NCI-H1417 treated with DMSO at 0.1 percent for 48 hours (cell line): ENCODE measurements at regions not wholly inside any gene's neighbourhood (a gene's known extent, or its start where the extent isn't known, plus 50 kb on each side); places are given as distances from the start of the nearest gene placed in this dataset.
"Not testable (repeated sequence)": the region's sequence is repeated elsewhere in the genome, so short reads cannot be mapped to it uniquely, and the experiment has no call there.

Source experiments
- DNase-seq: peaks from one replicate; lab custom pipeline; 2025; lab: John Stamatoyannopoulos, UW

GRCh38 chr11:19627566-19627965, 85.1 kb upstream of the NAV2 start:
- DNase-seq = no peak

- DNase-seq = no peak
Measured at GRCh38 chr11:19625438-19625837, 87.2 kb upstream of the NAV2 start.

- no peak for DNase-seq
Measured at GRCh38 chr11:19617696-19618523, 94.7 kb upstream of the NAV2 start.

GRCh38 chr11:19615341-19616183, 97.1 kb upstream of the NAV2 start:
- no peak for DNase-seq

GRCh38 chr11:19614370-19614940, 98.2 kb upstream of the NAV2 start:
- DNase-seq = no peak

- DNase-seq = not testable (repeated sequence)
Measured at GRCh38 chr11:19612025-19612424, 100.6 kb upstream of the NAV2 start.

- DNase-seq = no peak
Measured at GRCh38 chr11:19607656-19608360, 104.8 kb upstream of the NAV2 start.

- no peak for DNase-seq
Measured at GRCh38 chr11:19606856-19607655, 105.6 kb upstream of the NAV2 start.

GRCh38 chr11:19605520-19606371, 106.9 kb upstream of the NAV2 start:
- no peak for DNase-seq

GRCh38 chr11:19604679-19605375, 107.8 kb upstream of the NAV2 start:
- no peak for DNase-seq

GRCh38 chr11:19603771-19604170, 108.9 kb upstream of the NAV2 start:
- DNase-seq = no peak

- DNase-seq = no peak
Measured at GRCh38 chr11:19602891-19603290, 109.7 kb upstream of the NAV2 start.

- DNase-seq = no peak
Measured at GRCh38 chr11:19602406-19602805, 110.2 kb upstream of the NAV2 start.

- DNase-seq = no peak
Measured at GRCh38 chr11:19601235-19601634, 111.4 kb upstream of the NAV2 start.

GRCh38 chr11:19599681-19600080, 113.0 kb upstream of the NAV2 start:
- DNase-seq = no peak

- no peak for DNase-seq
Measured at GRCh38 chr11:19598876-19599486, 113.7 kb upstream of the NAV2 start.

GRCh38 chr11:19598456-19598855, 114.2 kb upstream of the NAV2 start:
- no peak for DNase-seq

- DNase-seq = no peak
Measured at GRCh38 chr11:19597876-19598275, 114.8 kb upstream of the NAV2 start.

GRCh38 chr11:19597206-19597605, 115.4 kb upstream of the NAV2 start:
- DNase-seq = no peak
